ENCODE measurements at regions not wholly inside any gene's neighbourhood (a gene's known extent, or its start where the extent isn't known, plus 50 kb on each side); places are given as distances from the start of the nearest gene placed in this dataset.

DNA sequence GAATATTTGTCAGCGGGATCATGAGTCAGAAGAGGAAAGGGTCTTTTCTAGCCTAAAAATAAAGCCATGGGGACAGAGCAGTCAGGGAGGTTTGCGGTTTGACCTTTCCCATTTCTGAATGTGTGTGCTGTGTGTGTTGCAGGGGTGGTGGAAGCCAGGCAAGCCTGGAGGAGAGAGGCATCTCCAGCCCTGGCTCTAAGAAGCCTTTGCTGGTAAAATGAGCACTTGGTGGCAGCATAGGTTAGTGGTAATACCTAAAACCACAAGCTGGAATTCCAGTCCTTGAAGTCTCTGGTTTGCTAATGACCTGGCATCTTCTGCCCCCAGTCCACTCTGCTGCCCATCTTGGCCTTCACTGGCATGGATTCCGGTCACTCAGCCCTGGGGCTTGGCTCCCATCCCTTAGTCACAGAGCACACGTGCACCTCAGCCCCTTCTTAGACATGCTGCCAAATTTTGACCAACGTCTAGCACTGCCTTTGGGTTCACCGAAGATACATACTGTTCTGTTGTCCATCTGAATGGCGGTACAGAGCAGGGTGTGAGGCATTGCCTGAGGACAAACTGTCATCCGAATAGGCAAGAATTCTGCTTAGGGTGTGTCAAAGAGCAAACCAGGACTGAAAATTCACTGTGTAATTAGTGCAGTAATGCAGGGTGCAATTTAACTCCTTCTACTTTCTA is 52.7 kb downstream of the KCNA5 start:
- ChIA-PET CTCF (interaction anchor here (0.7 kb wide), 1 partner anchor 74 kb away, joined by 3 read pairs; no protein-coding TSS in a partner anchor), POLR2A (no interaction called here)
- no peaks in the 10 kb centered on the region for H4K20me1 ChIP-seq (ENCODE audit: insufficient read depth)
- no peaks in the 10 kb centered on the region for H3K27me3 ChIP-seq (ENCODE audit: insufficient read depth)
- H3K27ac ChIP-seq (ENCODE audit: low read depth in 2 of 2, low read length in 1 of 2), result no peak overlapping the region; a peak in 1 of 4 replicates
- 0 out of 2 replicates have a peak overlapping the region, but pooled peaks have one; percentile 18 for H3K4me2 ChIP-seq
- no peaks in the 10 kb centered on the region for H3K36me3 ChIP-seq (replicated peaks in 1 of 2; ENCODE audit: control insufficient read depth in 1 of 2, insufficient read depth in 2 of 2, low read length in 1 of 2)
- no peaks in the 10 kb centered on the region for H3F3A ChIP-seq (replicated peaks; ENCODE audit: insufficient read depth)
- no peaks in the 10 kb centered on the region for H3K79me2 ChIP-seq (ENCODE audit: insufficient read depth)
- H3K9me3 ChIP-seq, result no peaks in the 10 kb centered on the region
- TF ChIP-seq GABPA (IDR thresholded peaks at IDR 0.05; ENCODE audit: low read depth) (no peak), EZH2phosphoT487 (IDR thresholded peaks at IDR 0.05; ENCODE audit: borderline replicate concordance, low read depth) (no peak), SMC3 (IDR thresholded peaks at IDR 0.05; ENCODE audit: low read depth, low read length) (peak; percentile 37), YY1 (IDR thresholded peaks at IDR 0.05; ENCODE audit: low read depth) (no peak), MXI1 (IDR thresholded peaks at IDR 0.05; ENCODE audit: low read depth, low read length) (no peak), RFX5 (IDR thresholded peaks at IDR 0.05; ENCODE audit: low read length) (no peak), EP300 (IDR thresholded peaks at IDR 0.05; ENCODE audit: borderline replicate concordance in 1 of 2, low read depth in 1 of 2, low read length in 1 of 2) (no peak), TEAD4 (IDR thresholded peaks at IDR 0.05; ENCODE audit: borderline replicate concordance, insufficient read depth) (0 out of 2 replicates have a peak, but pooled peaks have one; percentile 39), RAD21 (IDR thresholded peaks at IDR 0.05; ENCODE audit: low read length) (peak; percentile 55), MEF2A (IDR thresholded peaks at IDR 0.05; ENCODE audit: borderline replicate concordance, low read depth) (peak; percentile 78; the same call in 1 of the 2 replicates), FOXM1 (IDR thresholded peaks at IDR 0.05; ENCODE audit: low read depth) (no peak), RXRA (IDR thresholded peaks at IDR 0.05; ENCODE audit: borderline replicate concordance, low read depth) (peak; percentile 59; the same call in 1 of the 2 replicates), FOSL2 (IDR thresholded peaks at IDR 0.05; ENCODE audit: borderline replicate concordance, low read depth) (peak; percentile 14; the same call in 1 of the 2 replicates), JUND (IDR thresholded peaks at IDR 0.05) (peak; percentile 48), TCF12 (IDR thresholded peaks at IDR 0.05) (peak; percentile 59)
- TF ChIP-seq, protein P1, sequence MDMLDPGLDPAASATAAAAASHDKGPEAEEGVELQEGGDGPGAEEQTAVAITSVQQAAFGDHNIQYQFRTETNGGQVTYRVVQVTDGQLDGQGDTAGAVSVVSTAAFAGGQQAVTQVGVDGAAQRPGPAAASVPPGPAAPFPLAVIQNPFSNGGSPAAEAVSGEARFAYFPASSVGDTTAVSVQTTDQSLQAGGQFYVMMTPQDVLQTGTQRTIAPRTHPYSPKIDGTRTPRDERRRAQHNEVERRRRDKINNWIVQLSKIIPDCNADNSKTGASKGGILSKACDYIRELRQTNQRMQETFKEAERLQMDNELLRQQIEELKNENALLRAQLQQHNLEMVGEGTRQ (IDR thresholded peaks at IDR 0.05; ENCODE audit: borderline replicate concordance, low read depth, low read length), result no peak
- TF ChIP-seq, protein P2, sequence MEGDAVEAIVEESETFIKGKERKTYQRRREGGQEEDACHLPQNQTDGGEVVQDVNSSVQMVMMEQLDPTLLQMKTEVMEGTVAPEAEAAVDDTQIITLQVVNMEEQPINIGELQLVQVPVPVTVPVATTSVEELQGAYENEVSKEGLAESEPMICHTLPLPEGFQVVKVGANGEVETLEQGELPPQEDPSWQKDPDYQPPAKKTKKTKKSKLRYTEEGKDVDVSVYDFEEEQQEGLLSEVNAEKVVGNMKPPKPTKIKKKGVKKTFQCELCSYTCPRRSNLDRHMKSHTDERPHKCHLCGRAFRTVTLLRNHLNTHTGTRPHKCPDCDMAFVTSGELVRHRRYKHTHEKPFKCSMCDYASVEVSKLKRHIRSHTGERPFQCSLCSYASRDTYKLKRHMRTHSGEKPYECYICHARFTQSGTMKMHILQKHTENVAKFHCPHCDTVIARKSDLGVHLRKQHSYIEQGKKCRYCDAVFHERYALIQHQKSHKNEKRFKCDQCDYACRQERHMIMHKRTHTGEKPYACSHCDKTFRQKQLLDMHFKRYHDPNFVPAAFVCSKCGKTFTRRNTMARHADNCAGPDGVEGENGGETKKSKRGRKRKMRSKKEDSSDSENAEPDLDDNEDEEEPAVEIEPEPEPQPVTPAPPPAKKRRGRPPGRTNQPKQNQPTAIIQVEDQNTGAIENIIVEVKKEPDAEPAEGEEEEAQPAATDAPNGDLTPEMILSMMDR (IDR thresholded peaks at IDR 0.05), result peak; percentile 54
- TF ChIP-seq, protein P3, sequence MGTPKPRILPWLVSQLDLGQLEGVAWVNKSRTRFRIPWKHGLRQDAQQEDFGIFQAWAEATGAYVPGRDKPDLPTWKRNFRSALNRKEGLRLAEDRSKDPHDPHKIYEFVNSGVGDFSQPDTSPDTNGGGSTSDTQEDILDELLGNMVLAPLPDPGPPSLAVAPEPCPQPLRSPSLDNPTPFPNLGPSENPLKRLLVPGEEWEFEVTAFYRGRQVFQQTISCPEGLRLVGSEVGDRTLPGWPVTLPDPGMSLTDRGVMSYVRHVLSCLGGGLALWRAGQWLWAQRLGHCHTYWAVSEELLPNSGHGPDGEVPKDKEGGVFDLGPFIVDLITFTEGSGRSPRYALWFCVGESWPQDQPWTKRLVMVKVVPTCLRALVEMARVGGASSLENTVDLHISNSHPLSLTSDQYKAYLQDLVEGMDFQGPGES (IDR thresholded peaks at IDR 0.05; ENCODE audit: low read depth, low read length), result no peak
- TF ChIP-seq, protein P4, sequence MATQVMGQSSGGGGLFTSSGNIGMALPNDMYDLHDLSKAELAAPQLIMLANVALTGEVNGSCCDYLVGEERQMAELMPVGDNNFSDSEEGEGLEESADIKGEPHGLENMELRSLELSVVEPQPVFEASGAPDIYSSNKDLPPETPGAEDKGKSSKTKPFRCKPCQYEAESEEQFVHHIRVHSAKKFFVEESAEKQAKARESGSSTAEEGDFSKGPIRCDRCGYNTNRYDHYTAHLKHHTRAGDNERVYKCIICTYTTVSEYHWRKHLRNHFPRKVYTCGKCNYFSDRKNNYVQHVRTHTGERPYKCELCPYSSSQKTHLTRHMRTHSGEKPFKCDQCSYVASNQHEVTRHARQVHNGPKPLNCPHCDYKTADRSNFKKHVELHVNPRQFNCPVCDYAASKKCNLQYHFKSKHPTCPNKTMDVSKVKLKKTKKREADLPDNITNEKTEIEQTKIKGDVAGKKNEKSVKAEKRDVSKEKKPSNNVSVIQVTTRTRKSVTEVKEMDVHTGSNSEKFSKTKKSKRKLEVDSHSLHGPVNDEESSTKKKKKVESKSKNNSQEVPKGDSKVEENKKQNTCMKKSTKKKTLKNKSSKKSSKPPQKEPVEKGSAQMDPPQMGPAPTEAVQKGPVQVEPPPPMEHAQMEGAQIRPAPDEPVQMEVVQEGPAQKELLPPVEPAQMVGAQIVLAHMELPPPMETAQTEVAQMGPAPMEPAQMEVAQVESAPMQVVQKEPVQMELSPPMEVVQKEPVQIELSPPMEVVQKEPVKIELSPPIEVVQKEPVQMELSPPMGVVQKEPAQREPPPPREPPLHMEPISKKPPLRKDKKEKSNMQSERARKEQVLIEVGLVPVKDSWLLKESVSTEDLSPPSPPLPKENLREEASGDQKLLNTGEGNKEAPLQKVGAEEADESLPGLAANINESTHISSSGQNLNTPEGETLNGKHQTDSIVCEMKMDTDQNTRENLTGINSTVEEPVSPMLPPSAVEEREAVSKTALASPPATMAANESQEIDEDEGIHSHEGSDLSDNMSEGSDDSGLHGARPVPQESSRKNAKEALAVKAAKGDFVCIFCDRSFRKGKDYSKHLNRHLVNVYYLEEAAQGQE (IDR thresholded peaks at IDR 0.05; ENCODE audit: low read depth, low read length), result no peak
- TF ChIP-seq, protein P5, sequence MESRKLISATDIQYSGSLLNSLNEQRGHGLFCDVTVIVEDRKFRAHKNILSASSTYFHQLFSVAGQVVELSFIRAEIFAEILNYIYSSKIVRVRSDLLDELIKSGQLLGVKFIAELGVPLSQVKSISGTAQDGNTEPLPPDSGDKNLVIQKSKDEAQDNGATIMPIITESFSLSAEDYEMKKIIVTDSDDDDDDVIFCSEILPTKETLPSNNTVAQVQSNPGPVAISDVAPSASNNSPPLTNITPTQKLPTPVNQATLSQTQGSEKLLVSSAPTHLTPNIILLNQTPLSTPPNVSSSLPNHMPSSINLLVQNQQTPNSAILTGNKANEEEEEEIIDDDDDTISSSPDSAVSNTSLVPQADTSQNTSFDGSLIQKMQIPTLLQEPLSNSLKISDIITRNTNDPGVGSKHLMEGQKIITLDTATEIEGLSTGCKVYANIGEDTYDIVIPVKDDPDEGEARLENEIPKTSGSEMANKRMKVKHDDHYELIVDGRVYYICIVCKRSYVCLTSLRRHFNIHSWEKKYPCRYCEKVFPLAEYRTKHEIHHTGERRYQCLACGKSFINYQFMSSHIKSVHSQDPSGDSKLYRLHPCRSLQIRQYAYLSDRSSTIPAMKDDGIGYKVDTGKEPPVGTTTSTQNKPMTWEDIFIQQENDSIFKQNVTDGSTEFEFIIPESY (IDR thresholded peaks at IDR 0.05; ENCODE audit: borderline replicate concordance, low read depth), result no peak
- no peak overlapping the region for H3K9ac ChIP-seq
- peaks cover 0 to 7% of the 10 kb centered on the region in 2 experiments; a peak in 1 of 4 replicates for H3K4me1 ChIP-seq (ENCODE audit: control insufficient read depth in 1 of 2, insufficient read depth in 2 of 2, low read depth in 1 of 2, low read length in 1 of 2)
- DNase-seq, result peak; percentile 14
- H3K9me2 ChIP-seq, result no peaks in the 10 kb centered on the region
- WGBS (ENCODE audit: low lambda C conversion rate), result 13% methylated on average over 8 of the region's 8 CpGs
- H2AFZ ChIP-seq (ENCODE audit: low read depth), result no peak overlapping the region
- H3K4me3 ChIP-seq (ENCODE audit: low read depth in 2 of 2, low read length in 1 of 2), result no peak overlapping the region
